Peyer's patch (tissue), 4 donors: ENCODE measurements at regions not wholly inside any gene's neighbourhood (a gene's known extent, or its start where the extent isn't known, plus 50 kb on each side); places are given as distances from the start of the nearest gene placed in this dataset.

Experiments
- POLR2A ChIP-seq, 2 donors: fragments of 450-650 bp; IDR thresholded peaks; one replicate each; pipeline ENCODE4 v1.5.1; 2017; ENCODE audit warnings: antibody characterized with exemption in 2 of 2, mild to moderate bottlenecking in 2 of 2, moderate library complexity in 2 of 2
- TF ChIP-seq, protein P1 (sequence below), 6 experiments: fragments of 450-650 bp in 4 of 6; fragments of 200-600 bp in 2 of 6; sonication (generic) in 1 of 6; IDR thresholded peaks; one replicate each; pipeline ENCODE4 v1.5.1; 2017 to 2019; ENCODE audit warnings: antibody characterized with exemption in 6 of 6, mild to moderate bottlenecking in 3 of 6, moderate library complexity in 1 of 6

GRCh38 chr13:104002216-104002615 lies 936.0 kb upstream of the SLC10A2 start:
- TF ChIP-seq, protein P1, sequence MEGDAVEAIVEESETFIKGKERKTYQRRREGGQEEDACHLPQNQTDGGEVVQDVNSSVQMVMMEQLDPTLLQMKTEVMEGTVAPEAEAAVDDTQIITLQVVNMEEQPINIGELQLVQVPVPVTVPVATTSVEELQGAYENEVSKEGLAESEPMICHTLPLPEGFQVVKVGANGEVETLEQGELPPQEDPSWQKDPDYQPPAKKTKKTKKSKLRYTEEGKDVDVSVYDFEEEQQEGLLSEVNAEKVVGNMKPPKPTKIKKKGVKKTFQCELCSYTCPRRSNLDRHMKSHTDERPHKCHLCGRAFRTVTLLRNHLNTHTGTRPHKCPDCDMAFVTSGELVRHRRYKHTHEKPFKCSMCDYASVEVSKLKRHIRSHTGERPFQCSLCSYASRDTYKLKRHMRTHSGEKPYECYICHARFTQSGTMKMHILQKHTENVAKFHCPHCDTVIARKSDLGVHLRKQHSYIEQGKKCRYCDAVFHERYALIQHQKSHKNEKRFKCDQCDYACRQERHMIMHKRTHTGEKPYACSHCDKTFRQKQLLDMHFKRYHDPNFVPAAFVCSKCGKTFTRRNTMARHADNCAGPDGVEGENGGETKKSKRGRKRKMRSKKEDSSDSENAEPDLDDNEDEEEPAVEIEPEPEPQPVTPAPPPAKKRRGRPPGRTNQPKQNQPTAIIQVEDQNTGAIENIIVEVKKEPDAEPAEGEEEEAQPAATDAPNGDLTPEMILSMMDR (IDR thresholded peaks at IDR 0.05): no peak
- no peak for TF ChIP-seq POLR2A (IDR thresholded peaks at IDR 0.05)
